ENCODE measurements at regions not wholly inside any gene's neighbourhood (a gene's known extent, or its start where the extent isn't known, plus 50 kb on each side); places are given as distances from the start of the nearest gene placed in this dataset.
A peak's percentile ranks its signal among the peaks of the same experiment; 100 is the strongest.

GRCh38 chr5:158139161-158139560, 280.2 kb upstream of the CLINT1 start:
- FAIRE-seq: no peak
- 74 to 79% methylated on average over 4 of the region's 4 CpGs for WGBS, 2 donors
- TF ChIP-seq CTCF (IDR thresholded peaks at IDR 0.05): no peak

GRCh38 chr5:158135682-158136179, 276.8 kb upstream of the CLINT1 start:
- Histone ChIP-seq H3K4me1 (no peaks in the 10 kb centered on the region), H3K36me3 (no peaks in the 10 kb centered on the region), H3K4me3 (no peak overlapping the region), H3K9me3 (no peaks in the 10 kb centered on the region), H3K27ac (no peak overlapping the region), H3K27me3 (no peaks in the 10 kb centered on the region)
- intact Hi-C loops (cut with DNase I): no loop called here
- WGBS, 2 donors: 39% methylated on average over 4 of the region's 4 CpGs
- FAIRE-seq: no peak
- no peak for TF ChIP-seq CTCF (IDR thresholded peaks at IDR 0.05)
- peak in 1 of 6 donors; percentile 18 for DNase-seq
- ATAC-seq: peak in 1 of 4 donors; percentile 12

More at GRCh38 chr5:158139161-158139560, 280.2 kb upstream of the CLINT1 start:
- Histone ChIP-seq H3K27me3 (no peaks in the 10 kb centered on the region), H3K4me1 (no peaks in the 10 kb centered on the region), H3K4me3 (no peak overlapping the region), H3K36me3 (no peaks in the 10 kb centered on the region), H3K9me3 (no peaks in the 10 kb centered on the region), H3K27ac (no peak overlapping the region)
- ATAC-seq (no peak), DNase-seq (no peak)
- intact Hi-C loops (cut with DNase I): no loop called here

- Histone ChIP-seq H3K9me3 (no peaks in the 10 kb centered on the region), H3K4me3 (no peak overlapping the region), H3K4me1 (no peaks in the 10 kb centered on the region), H3K36me3 (no peaks in the 10 kb centered on the region), H3K27me3 (no peaks in the 10 kb centered on the region), H3K27ac (no peak overlapping the region)
- DNase-seq (no peak), FAIRE-seq (no peak), ATAC-seq (no peak)
- no peak for TF ChIP-seq CTCF (IDR thresholded peaks at IDR 0.05)
- WGBS, 2 donors: 42 to 61% methylated on average over 1 of the region's 1 CpG
- intact Hi-C loops (cut with DNase I): no loop called here
These were observed 274.4 kb upstream of the CLINT1 start for GRCh38 chr5:158133369-158133768.

GRCh38 chr5:158127536-158127935, 268.6 kb upstream of the CLINT1 start:
- H3K27ac ChIP-seq: no peak overlapping the region
- H3K9me3 ChIP-seq: no peaks in the 10 kb centered on the region
- no peaks in the 10 kb centered on the region for H3K36me3 ChIP-seq
- intact Hi-C loops (cut with DNase I): no loop called here
- no peak overlapping the region for H3K4me3 ChIP-seq
- no peak for TF ChIP-seq CTCF (IDR thresholded peaks at IDR 0.05)
- no peaks in the 10 kb centered on the region for H3K27me3 ChIP-seq
- no peak for FAIRE-seq
- no peak for ATAC-seq
- no peak for DNase-seq
- no peaks in the 10 kb centered on the region for H3K4me1 ChIP-seq
- 58 to 67% methylated on average over 3 of the region's 3 CpGs for WGBS, 2 donors

- no peak overlapping the region for H3K4me3 ChIP-seq
- H3K9me3 ChIP-seq: no peaks in the 10 kb centered on the region
- DNase-seq (no peak), FAIRE-seq (no peak), ATAC-seq (no peak)
- H3K27ac ChIP-seq: no peak overlapping the region
- H3K27me3 ChIP-seq: no peaks in the 10 kb centered on the region
- no peaks in the 10 kb centered on the region for H3K4me1 ChIP-seq
- WGBS, 2 donors: 66 to 67% methylated on average over 11 of the region's 11 CpGs
- H3K36me3 ChIP-seq: no peaks in the 10 kb centered on the region
- intact Hi-C loops (cut with DNase I): no loop called here
- no peak for TF ChIP-seq CTCF (IDR thresholded peaks at IDR 0.05)
These were observed 267.8 kb upstream of the CLINT1 start for GRCh38 chr5:158126442-158127405.

All from pancreas (tissue), 10 donors.